Right lobe of liver (tissue), 6 donors: ENCODE measurements at regions not wholly inside any gene's neighbourhood (a gene's known extent, or its start where the extent isn't known, plus 50 kb on each side); places are given as distances from the start of the nearest gene placed in this dataset.
"Not testable (repeated sequence)": the region's sequence is repeated elsewhere in the genome, so short reads cannot be mapped to it uniquely, and the experiment has no call there.

Experiments
- ATAC-seq, 4 donors: fragments of 200-7000 bp; cut with Tn5 transposase; one replicate each; pipeline ENCODE4 v1.9.1; 2020; ENCODE audit warnings: mild to moderate bottlenecking in 4 of 4, moderate library complexity in 4 of 4
- DNase-seq, 3 donors: peaks; one replicate each; pipeline ENCODE4 v3.0.0-alpha.2; 2020
- H3K27ac ChIP-seq, 3 donors: fragments of 200-600 bp; one replicate each; pipeline ENCODE4 v1.8.0; 2022
- H3K27me3 ChIP-seq, 2 donors: fragments of 200-600 bp; one replicate each; pipeline ENCODE4 v1.8.0; 2022
- H3K36me3 ChIP-seq, 4 donors: fragments of 200-600 bp; sonication (generic) in 1 of 4; one replicate each; pipeline versions ENCODE4 v1.5.1 to v1.8.0; 2017 to 2022; ENCODE audit warnings: control low read depth in 1 of 4
- H3K4me1 ChIP-seq, 4 donors: fragments of 200-600 bp; sonication (generic) in 1 of 4; one replicate each; pipeline versions ENCODE4 v1.5.1 to v1.8.0; 2017 to 2022; ENCODE audit warnings: control low read depth in 1 of 4
- H3K4me3 ChIP-seq, 3 donors: fragments of 200-600 bp; one replicate each; pipeline ENCODE4 v1.8.0; 2022
- H3K9me3 ChIP-seq, 4 donors: fragments of 200-600 bp; sonication (generic) in 1 of 4; one replicate each; pipeline versions ENCODE4 v1.5.1 to v1.8.0; 2017 to 2022; ENCODE audit warnings: control low read depth in 1 of 4
- CTCF ChIP-seq, 4 donors: fragments of 200-600 bp in 3 of 4; fragments of 450-650 bp in 1 of 4; IDR thresholded peaks; one replicate each; pipeline versions ENCODE4 v1.5.1 to v1.8.0; 2016 to 2022; ENCODE audit warnings: antibody characterized with exemption in 4 of 4, mild to moderate bottlenecking in 2 of 4
- POLR2A ChIP-seq: fragments of 450-650 bp; IDR thresholded peaks from one replicate; pipeline ENCODE4 v1.6.1; 2017; ENCODE audit warnings: antibody characterized with exemption, mild to moderate bottlenecking
- WGBS: methylation state at CpG from one replicate; pipeline ENCODE4 v1.1.6; 2018; ENCODE audit warnings: low coverage, low lambda C conversion rate; ENCODE audit not compliant: insufficient coverage; ENCODE audit errors: missing lambda C conversion rate; 5-methylcytosine and 5-hydroxymethylcytosine counted together
- intact Hi-C, 2 donors: fragments of 100-400 bp; cut with DNase I; formaldehyde crosslinking; loops; one replicate each; pipeline versions ENCODE4 v1.11.2 to v1.14.1; 2022
- donor health status: DM: no; HTN: yes; CAD: no.
- donor health status: DM: no; HTN: no; CAD: no.
- donor health status: DM: no; HTN: no; CAD: no.
- donor health status: DM: no; HTN: yes; CAD: no.
- donor health status: DM: no; HTN: yes; CAD: no.

- Histone ChIP-seq H3K9me3 (peaks cover 0 to 2% (median 0%) of the 10 kb centered on the region in 4 donors), H3K4me1 (no peaks in the 10 kb centered on the region), H3K27me3 (peaks cover 5 to 6% of the 10 kb centered on the region in 2 donors), H3K4me3 (no peak overlapping the region), H3K36me3 (no peaks in the 10 kb centered on the region), H3K27ac (no peak overlapping the region)
- intact Hi-C loops: no loop called here
- TF ChIP-seq POLR2A (no peak), CTCF (IDR thresholded peaks at IDR 0.05) (no peak)
- WGBS: 39% methylated on average over 13 of the region's 15 CpGs
- DNase-seq: no peak
- ATAC-seq: no peak
Observed at GRCh38 chrX:10676235-10676957, 56.0 kb upstream of the MID1 start.

DNA sequence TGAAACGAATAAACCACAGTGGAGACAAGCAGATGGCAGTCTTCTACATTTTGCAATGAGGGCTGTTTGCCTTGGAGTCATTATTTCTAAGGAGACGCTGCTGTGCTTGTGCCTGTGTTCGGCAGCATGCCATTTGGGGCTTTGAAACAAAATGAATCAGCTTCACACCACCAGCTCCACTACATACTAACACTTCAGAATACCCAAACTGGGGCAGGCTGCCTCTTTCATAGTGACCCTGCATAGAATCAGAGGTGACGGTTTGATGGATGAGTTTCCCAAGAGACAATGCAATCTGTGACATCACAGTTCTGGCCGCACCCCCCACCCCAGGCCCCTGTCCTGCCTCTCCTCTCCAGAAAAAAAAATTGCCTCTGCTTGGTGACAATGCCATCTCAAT lies 57.1 kb upstream of the MID1 start:
- intact Hi-C loops: no loop called here
- Histone ChIP-seq H3K4me1 (no peaks in the 10 kb centered on the region), H3K4me3 (no peak overlapping the region), H3K36me3 (no peaks in the 10 kb centered on the region), H3K27me3 (peaks cover 5 to 6% of the 10 kb centered on the region in 2 donors), H3K27ac (no peak overlapping the region), H3K9me3 (peaks cover 0 to 2% (median 0%) of the 10 kb centered on the region in 4 donors)
- DNase-seq: no peak
- 61% methylated on average over 3 of the region's 5 CpGs for WGBS
- ATAC-seq: no peak
- no peak for TF ChIP-seq POLR2A
- no peak for TF ChIP-seq CTCF (IDR thresholded peaks at IDR 0.05)

DNA sequence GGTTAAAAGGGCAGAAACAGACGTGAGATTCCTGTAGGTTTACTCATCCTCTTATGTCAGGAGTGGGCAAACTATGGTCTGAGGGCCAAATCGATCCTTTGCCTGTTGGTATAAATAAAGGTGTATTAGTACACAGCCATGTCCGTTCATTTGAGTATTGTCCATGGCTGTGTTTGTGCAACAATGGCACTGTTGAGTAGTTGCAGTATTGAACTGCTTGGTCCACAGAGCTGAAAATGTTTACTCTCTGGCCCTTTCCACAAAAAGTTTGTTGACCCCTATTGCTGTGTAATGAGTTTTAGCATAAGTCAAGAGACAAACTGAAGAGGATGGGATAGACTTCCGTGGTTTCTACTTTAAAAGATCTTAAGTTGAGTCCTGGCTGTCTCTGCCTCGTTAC lies 59.0 kb upstream of the MID1 start:
- no peak overlapping the region for H3K4me3 ChIP-seq
- intact Hi-C loops: no loop called here
- no peaks in the 10 kb centered on the region for H3K4me1 ChIP-seq
- peaks cover 0 to 2% (median 0%) of the 10 kb centered on the region in 4 donors for H3K9me3 ChIP-seq
- ATAC-seq (peak; percentile 78 to 90 (median 84)), DNase-seq (no peak)
- H3K36me3 ChIP-seq: no peaks in the 10 kb centered on the region
- 10% methylated on average over 5 of the region's 5 CpGs for WGBS
- no peak overlapping the region for H3K27ac ChIP-seq
- TF ChIP-seq POLR2A (no peak), CTCF (IDR thresholded peaks at IDR 0.05) (no peak)
- peaks cover 0 to 6% of the 10 kb centered on the region in 2 donors for H3K27me3 ChIP-seq

GRCh38 chrX:10681167-10681566 lies 60.8 kb upstream of the MID1 start:
- intact Hi-C loops: no loop called here
- peak; percentile 60 to 88 (median 80) for ATAC-seq
- Histone ChIP-seq H3K4me1 (no peaks in the 10 kb centered on the region), H3K27me3 (no peaks in the 10 kb centered on the region), H3K36me3 (no peaks in the 10 kb centered on the region), H3K9me3 (peaks cover 0 to 2% (median 0%) of the 10 kb centered on the region in 4 donors), H3K27ac (no peak overlapping the region), H3K4me3 (no peak overlapping the region)
- WGBS: 76% methylated on average over 1 of the region's 4 CpGs
- no peak for TF ChIP-seq POLR2A
- TF ChIP-seq CTCF (IDR thresholded peaks at IDR 0.05): no peak
- DNase-seq: peak; percentile 17 to 56 (median 47)

DNA sequence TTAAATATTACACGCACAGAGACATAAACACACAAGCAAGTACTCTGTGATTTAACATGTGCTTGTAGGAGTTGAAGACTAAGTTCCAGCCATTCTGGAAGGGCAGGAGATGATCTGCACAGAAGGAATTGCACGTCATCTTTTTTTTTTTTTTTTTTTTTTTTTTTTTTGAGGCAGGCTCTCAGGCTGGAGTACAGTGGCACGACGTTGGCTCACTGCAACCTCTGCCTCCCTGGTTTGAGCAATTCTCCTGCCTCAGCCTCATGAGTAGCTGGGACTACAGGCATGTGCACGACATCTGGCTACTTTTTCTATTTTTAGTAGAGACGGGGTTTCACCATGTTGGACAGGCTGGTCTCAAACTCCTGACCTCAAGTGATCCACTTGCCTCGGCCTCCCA lies 63.2 kb upstream of the MID1 start:
- ATAC-seq, intact Hi-C loops, H3K4me1 ChIP-seq, H3K27me3 ChIP-seq, H3K27ac ChIP-seq, DNase-seq, H3K4me3 ChIP-seq, H3K36me3 ChIP-seq, H3K9me3 ChIP-seq: not testable (repeated sequence)
- 65% methylated on average over 6 of the region's 7 CpGs for WGBS
